NOMO-1 (cell line): ENCODE measurements at regions not wholly inside any gene's neighbourhood (a gene's known extent, or its start where the extent isn't known, plus 50 kb on each side); places are given as distances from the start of the nearest gene placed in this dataset.
A peak's percentile ranks its signal among the peaks of the same experiment; 100 is the strongest.
"Not testable (repeated sequence)": the region's sequence is repeated elsewhere in the genome, so short reads cannot be mapped to it uniquely, and the experiment has no call there.

Experiments
- DNase-seq, 2 experiments: peaks; one replicate each; lab custom pipeline; 2025; ENCODE audit not compliant: unreplicated experiment in 2 of 2; lab: John Stamatoyannopoulos, UW

- DNase-seq = no peak
Observed at GRCh38 chr5:147075187-147075586, 159.6 kb upstream of the STK32A start.

- no peak for DNase-seq
Observed at GRCh38 chr5:147080391-147080790, 154.4 kb upstream of the STK32A start.

GRCh38 chr5:147081311-147081764, 153.5 kb upstream of the STK32A start:
- no peak for DNase-seq

GRCh38 chr5:147084702-147085101, 150.1 kb upstream of the STK32A start:
- no peak for DNase-seq

GRCh38 chr5:147085409-147085808, 149.4 kb upstream of the STK32A start:
- no peak for DNase-seq

- no peak for DNase-seq
Observed at GRCh38 chr5:147092044-147092443, 142.8 kb upstream of the STK32A start.

GRCh38 chr5:147093138-147093537, 141.7 kb upstream of the STK32A start:
- DNase-seq = no peak

- no peak for DNase-seq
Observed at GRCh38 chr5:147095740-147096139, 139.1 kb upstream of the STK32A start.

- DNase-seq = peak in 1 of 2 experiments; percentile 8
Observed at GRCh38 chr5:147098233-147098790, 136.5 kb upstream of the STK32A start.

- DNase-seq = no peak
Observed at GRCh38 chr5:147101659-147102369, 133.0 kb upstream of the STK32A start.

GRCh38 chr5:147112899-147113298, 121.9 kb upstream of the STK32A start:
- DNase-seq = no peak

GRCh38 chr5:147113967-147114366, 120.9 kb upstream of the STK32A start:
- no peak for DNase-seq

- not testable (repeated sequence) for DNase-seq
Observed at GRCh38 chr5:147139759-147140158, 95.1 kb upstream of the STK32A start.

GRCh38 chr5:147140558-147140957, 94.3 kb upstream of the STK32A start:
- DNase-seq = no peak

- DNase-seq = not testable (repeated sequence)
Observed at GRCh38 chr5:147141580-147141979, 93.2 kb upstream of the STK32A start.

- no peak for DNase-seq
Observed at GRCh38 chr5:147143215-147143614, 91.6 kb upstream of the STK32A start.

- DNase-seq = no peak
Observed at GRCh38 chr5:147145328-147145727, 89.5 kb upstream of the STK32A start.

- no peak for DNase-seq
Observed at GRCh38 chr5:147148715-147149114, 86.1 kb upstream of the STK32A start.

GRCh38 chr5:147152086-147152485, 82.7 kb upstream of the STK32A start:
- no peak for DNase-seq

GRCh38 chr5:147154809-147155208, 80.0 kb upstream of the STK32A start:
- no peak for DNase-seq

GRCh38 chr5:147156012-147156411, 78.8 kb upstream of the STK32A start:
- DNase-seq = no peak

- no peak for DNase-seq
Observed at GRCh38 chr5:147160902-147161700, 73.7 kb upstream of the STK32A start.
